Suprapubic skin (tissue), 4 donors: ENCODE measurements at regions not wholly inside any gene's neighbourhood (a gene's known extent, or its start where the extent isn't known, plus 50 kb on each side); places are given as distances from the start of the nearest gene placed in this dataset.

ENCODE experiments used
- DNase-seq, 2 donors: peaks; one replicate each; pipeline ENCODE4 v3.0.0-alpha.2; 2019; ENCODE audit warnings: low spot score in 2 of 2
- H3K27ac ChIP-seq: fragments of 200-600 bp; sonication (generic); one replicate; pipeline ENCODE4 v1.5.1; 2019
- H3K27me3 ChIP-seq: fragments of 200-600 bp; sonication (generic); one replicate; pipeline ENCODE4 v1.5.1; 2019
- H3K36me3 ChIP-seq: fragments of 200-600 bp; sonication (generic); one replicate; pipeline ENCODE4 v1.5.1; 2019
- H3K4me1 ChIP-seq: fragments of 200-600 bp; sonication (generic); one replicate; pipeline ENCODE4 v1.5.1; 2019
- H3K4me3 ChIP-seq: fragments of 200-600 bp; sonication (generic); one replicate; pipeline ENCODE4 v1.5.1; 2019; ENCODE audit warnings: mild to moderate bottlenecking
- H3K9me3 ChIP-seq: fragments of 200-600 bp; sonication (generic); one replicate; pipeline ENCODE4 v1.5.1; 2019
- CTCF ChIP-seq, 2 donors: fragments of 200-600 bp in 1 of 2; fragments of 450-650 bp in 1 of 2; sonication (generic) in 1 of 2; IDR thresholded peaks; one replicate each; pipeline ENCODE4 v1.5.1; 2016 to 2019; ENCODE audit warnings: antibody characterized with exemption in 2 of 2, mild to moderate bottlenecking in 1 of 2, moderate library complexity in 1 of 2
- EP300 ChIP-seq: sonication (generic); formaldehyde crosslinking; IDR thresholded peaks from one replicate; pipeline ENCODE4 v1.6.1; 2017; ENCODE audit warnings: antibody characterized with exemption
- POLR2A ChIP-seq, 2 donors: fragments of 450-650 bp; IDR thresholded peaks; one replicate each; pipeline ENCODE4 v1.6.1; 2017; ENCODE audit warnings: antibody characterized with exemption in 2 of 2, mild to moderate bottlenecking in 2 of 2, moderate library complexity in 2 of 2
- POLR2AphosphoS5 ChIP-seq, 3 donors: sonication (generic); formaldehyde crosslinking; IDR thresholded peaks; one replicate each; pipeline ENCODE4 v1.6.1; 2017; ENCODE audit warnings: antibody characterized with exemption in 3 of 3
- WGBS: methylation state at CpG from one replicate; pipeline ENCODE4 v1.1.5; 2018; 5-methylcytosine and 5-hydroxymethylcytosine counted together

DNA sequence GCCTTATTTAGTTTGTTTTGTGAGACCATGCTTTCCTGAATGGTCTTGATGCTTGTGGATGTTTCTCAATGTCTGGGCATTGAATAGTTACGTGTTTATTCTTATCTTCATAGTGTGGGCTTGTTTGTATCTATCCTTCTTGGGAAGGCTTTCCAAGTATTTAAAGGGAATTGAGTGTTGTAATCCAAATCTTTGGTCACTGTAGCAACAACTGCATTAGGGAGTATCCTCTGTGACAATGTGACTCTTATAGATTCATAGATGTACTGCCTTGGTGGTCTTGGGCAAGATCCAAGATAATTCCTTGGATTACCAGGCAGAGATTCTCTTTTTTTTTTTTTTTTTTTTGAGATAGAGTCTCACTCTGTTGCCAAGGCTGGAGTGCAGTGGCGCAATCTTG is 598.4 kb downstream of the CBLN4 start:
- TF ChIP-seq POLR2AphosphoS5 (IDR thresholded peaks at IDR 0.05) (no peak), POLR2A (IDR thresholded peaks at IDR 0.05) (no peak), EP300 (no peak), CTCF (IDR thresholded peaks at IDR 0.05) (no peak)

DNA sequence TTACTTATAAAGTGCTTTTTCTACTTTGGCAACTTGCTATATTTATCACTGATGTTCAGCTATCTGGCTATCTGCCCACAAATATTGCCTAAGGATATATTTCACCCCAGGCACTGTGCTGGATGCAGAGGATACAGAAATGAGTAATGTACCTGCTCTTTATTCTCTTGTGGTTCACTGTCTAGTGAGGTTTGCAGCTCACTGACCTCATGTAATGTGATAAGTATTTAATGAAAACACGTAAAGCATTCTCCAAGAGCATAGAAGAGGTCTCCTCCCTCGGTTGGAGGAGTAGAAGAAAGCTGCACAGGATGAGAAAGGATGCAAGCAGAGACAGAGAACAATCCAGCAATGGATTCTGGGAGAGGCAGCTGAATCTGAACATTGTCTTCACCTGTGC is 610.7 kb downstream of the CBLN4 start:
- Histone ChIP-seq H3K4me1 (no peaks in the 10 kb centered on the region), H3K36me3 (no peaks in the 10 kb centered on the region), H3K27me3 (no peaks in the 10 kb centered on the region), H3K4me3 (no peak overlapping the region), H3K9me3 (no peaks in the 10 kb centered on the region), H3K27ac (no peak overlapping the region)
- WGBS: 55% methylated on average over 2 of the region's 2 CpGs
- DNase-seq: no peak
- TF ChIP-seq POLR2AphosphoS5 (IDR thresholded peaks at IDR 0.05): no peak
- no peak for TF ChIP-seq POLR2A (IDR thresholded peaks at IDR 0.05)
- no peak for TF ChIP-seq EP300
- no peak for TF ChIP-seq CTCF (IDR thresholded peaks at IDR 0.05)

More for the DNA sequence above, 598.4 kb downstream of the CBLN4 start:
- DNase-seq: no peak
- no peaks in the 10 kb centered on the region for H3K4me1 ChIP-seq
- H3K9me3 ChIP-seq: no peaks in the 10 kb centered on the region
- H3K27me3 ChIP-seq: no peaks in the 10 kb centered on the region
- no peak overlapping the region for H3K27ac ChIP-seq
- no peak overlapping the region for H3K4me3 ChIP-seq
- H3K36me3 ChIP-seq: no peaks in the 10 kb centered on the region
- 76% methylated on average over 2 of the region's 2 CpGs for WGBS

DNA sequence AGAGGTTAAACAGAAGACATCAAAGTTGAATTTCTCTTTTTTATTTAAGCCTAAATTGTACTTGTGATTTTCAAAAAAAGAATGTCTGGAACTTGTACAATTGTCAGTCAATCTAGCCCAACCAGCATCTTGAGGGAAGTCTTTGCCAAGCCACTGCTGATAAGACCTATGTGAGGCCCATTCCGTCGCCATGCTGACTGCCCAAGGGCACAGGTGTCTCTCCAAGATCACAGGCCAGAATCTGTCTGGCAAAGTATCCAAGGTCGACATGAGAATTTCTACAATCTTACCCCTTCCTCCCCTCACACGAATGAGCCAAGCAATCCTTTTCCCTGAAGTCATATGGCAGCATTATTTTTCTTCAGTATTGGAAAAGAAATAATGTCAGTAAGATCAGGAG is 614.5 kb downstream of the CBLN4 start:
- Histone ChIP-seq H3K4me3 (no peak overlapping the region), H3K36me3 (no peaks in the 10 kb centered on the region), H3K4me1 (no peaks in the 10 kb centered on the region), H3K27me3 (no peaks in the 10 kb centered on the region), H3K9me3 (no peaks in the 10 kb centered on the region), H3K27ac (no peak overlapping the region)
- 38% methylated on average over 4 of the region's 4 CpGs for WGBS
- no peak for DNase-seq
- TF ChIP-seq POLR2A (IDR thresholded peaks at IDR 0.05) (no peak), CTCF (IDR thresholded peaks at IDR 0.05) (no peak), POLR2AphosphoS5 (IDR thresholded peaks at IDR 0.05) (no peak), EP300 (no peak)

DNA sequence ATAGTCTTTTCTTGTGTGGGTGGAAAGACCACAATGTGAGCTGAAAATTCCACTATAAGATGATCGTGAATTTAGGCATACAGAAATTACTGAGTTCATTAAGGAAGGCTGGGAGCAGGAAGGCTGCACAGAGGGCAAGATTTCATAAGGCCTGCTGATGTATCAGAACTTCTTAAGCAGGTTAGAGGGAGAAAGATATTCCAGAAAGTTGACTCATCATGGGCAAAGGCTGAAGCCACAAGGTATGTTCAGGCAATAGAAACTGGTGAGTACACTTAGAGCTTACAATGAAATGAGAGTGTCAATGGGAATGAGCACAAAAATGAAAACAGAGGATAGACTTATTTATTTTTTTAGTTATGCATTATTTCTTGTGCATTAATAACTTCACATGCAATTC is 618.6 kb downstream of the CBLN4 start:
- WGBS: 74% methylated on average over 1 of the region's 1 CpG
- TF ChIP-seq CTCF (IDR thresholded peaks at IDR 0.05) (no peak), POLR2A (IDR thresholded peaks at IDR 0.05) (no peak), POLR2AphosphoS5 (IDR thresholded peaks at IDR 0.05) (no peak), EP300 (no peak)
- no peaks in the 10 kb centered on the region for H3K36me3 ChIP-seq
- no peaks in the 10 kb centered on the region for H3K9me3 ChIP-seq
- no peak for DNase-seq
- no peak overlapping the region for H3K27ac ChIP-seq
- H3K27me3 ChIP-seq: no peaks in the 10 kb centered on the region
- H3K4me3 ChIP-seq: no peak overlapping the region
- H3K4me1 ChIP-seq: no peaks in the 10 kb centered on the region

DNA sequence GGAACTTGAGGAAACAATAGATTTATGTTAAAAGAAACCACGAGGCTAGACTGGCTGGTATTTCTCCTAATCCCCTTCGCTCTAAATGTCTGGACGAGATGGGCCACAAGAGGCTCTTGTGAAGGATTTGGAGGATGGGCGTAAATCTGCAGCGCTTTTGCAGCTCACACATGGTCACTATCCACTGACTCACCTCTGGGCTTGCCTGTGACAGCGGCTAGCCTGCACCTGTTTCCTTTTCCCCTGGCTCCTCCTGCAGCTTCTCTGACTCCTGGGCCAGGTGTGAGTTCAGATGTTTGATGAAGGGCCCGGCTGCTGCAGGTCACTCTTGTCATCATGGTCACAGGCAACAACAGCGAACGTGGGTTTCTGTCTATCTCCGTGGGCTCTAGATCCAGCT is 629.4 kb downstream of the CBLN4 start:
- TF ChIP-seq POLR2AphosphoS5 (IDR thresholded peaks at IDR 0.05): no peak
- WGBS: 64% methylated on average over 10 of the region's 10 CpGs
- H3K4me3 ChIP-seq: no peak overlapping the region

GRCh38 chr20:55365745-55366144 is 639.6 kb downstream of the CBLN4 start:
- WGBS: 85% methylated on average over 3 of the region's 3 CpGs

More for the DNA sequence above, 629.4 kb downstream of the CBLN4 start:
- no peak overlapping the region for H3K27ac ChIP-seq
- no peaks in the 10 kb centered on the region for H3K9me3 ChIP-seq
- no peaks in the 10 kb centered on the region for H3K36me3 ChIP-seq
- no peaks in the 10 kb centered on the region for H3K4me1 ChIP-seq
- H3K27me3 ChIP-seq: no peaks in the 10 kb centered on the region
- DNase-seq: no peak

More at GRCh38 chr20:55365745-55366144, 639.6 kb downstream of the CBLN4 start:
- Histone ChIP-seq H3K4me3 (no peak overlapping the region), H3K4me1 (no peaks in the 10 kb centered on the region), H3K9me3 (no peaks in the 10 kb centered on the region), H3K27ac (no peak overlapping the region), H3K36me3 (no peaks in the 10 kb centered on the region), H3K27me3 (no peaks in the 10 kb centered on the region)
- no peak for DNase-seq
- TF ChIP-seq POLR2A (IDR thresholded peaks at IDR 0.05) (no peak), EP300 (no peak), CTCF (IDR thresholded peaks at IDR 0.05) (no peak), POLR2AphosphoS5 (IDR thresholded peaks at IDR 0.05) (no peak)
